ENCODE measurements at regions not wholly inside any gene's neighbourhood (a gene's known extent, or its start where the extent isn't known, plus 50 kb on each side); places are given as distances from the start of the nearest gene placed in this dataset.

DNA sequence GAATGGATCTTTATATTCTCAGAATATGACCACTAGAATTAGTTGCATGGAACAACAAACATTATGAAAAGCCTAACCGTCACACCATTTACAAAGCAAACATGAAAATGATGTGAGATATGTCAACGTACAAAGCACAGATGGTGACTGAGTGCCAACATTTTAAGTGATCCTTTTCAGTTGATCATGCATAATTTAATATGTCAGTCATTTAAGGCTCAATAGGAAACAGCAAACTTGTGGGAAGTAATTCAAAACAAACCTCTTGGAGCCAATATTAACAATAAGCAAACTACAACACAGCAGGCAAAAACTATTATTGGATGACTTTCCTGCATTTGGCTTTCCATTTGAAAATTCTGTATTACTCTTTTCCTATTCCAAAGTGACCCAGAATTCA lies 277.6 kb downstream of the SLITRK6 start:
- no peaks in the 10 kb centered on the region for H3K36me3 ChIP-seq (ENCODE audit: control insufficient read depth, low read length)
- H3K4me1 ChIP-seq (ENCODE audit: control insufficient read depth, low read length) = no peaks in the 10 kb centered on the region
- TF ChIP-seq CTCF (IDR thresholded peaks at IDR 0.05; ENCODE audit: low read depth, low read length, poor library complexity, severe bottlenecking) (no peak), EZH2phosphoT487 (IDR thresholded peaks at IDR 0.05; ENCODE audit: borderline replicate concordance, low read length) (no peak)
- no peaks in the 10 kb centered on the region for H3K27me3 ChIP-seq (ENCODE audit: control insufficient read depth, low read length)
- H3F3A ChIP-seq (ENCODE audit: control insufficient read depth, insufficient read depth) = no peaks in the 10 kb centered on the region
- H4K20me1 ChIP-seq (ENCODE audit: control insufficient read depth, insufficient read depth, low read depth, low read length) = no peaks in the 10 kb centered on the region
- H3K9me2 ChIP-seq (replicated peaks; ENCODE audit: control insufficient read depth, low read length) = no peaks in the 10 kb centered on the region
- no peak overlapping the region for H3K27ac ChIP-seq (ENCODE audit: low read depth, low read length)
- no peaks in the 10 kb centered on the region for H3K79me2 ChIP-seq (ENCODE audit: control insufficient read depth, low read length)
- H3K4me3 ChIP-seq (ENCODE audit: low read length) = no peak overlapping the region
- H3K9me3 ChIP-seq (ENCODE audit: control insufficient read depth, insufficient read depth, low read length) = no peaks in the 10 kb centered on the region
- no peak overlapping the region for H3K4me2 ChIP-seq (ENCODE audit: low read length)

DNA sequence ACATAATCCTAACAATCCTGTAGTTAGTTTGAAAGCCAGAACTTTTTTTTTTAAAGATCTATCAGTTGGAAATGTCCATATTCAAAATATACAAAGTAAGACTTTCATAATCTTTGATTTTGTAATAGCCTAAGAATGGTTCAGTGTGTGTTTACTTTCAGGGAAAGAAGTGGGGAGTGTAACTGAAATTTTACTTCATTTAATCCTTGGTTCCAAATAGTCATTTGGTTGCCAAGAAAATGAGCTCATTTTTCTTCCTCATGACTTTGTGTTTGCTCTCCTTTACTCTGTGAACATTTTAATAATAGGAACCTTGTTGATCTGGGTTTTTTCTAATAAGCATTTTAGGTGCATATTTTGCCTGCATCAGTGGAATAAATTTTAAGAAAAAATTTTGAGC lies 278.8 kb downstream of the SLITRK6 start:
- no peak overlapping the region for H3K4me3 ChIP-seq (ENCODE audit: low read length)
- H3K27me3 ChIP-seq (ENCODE audit: control insufficient read depth, low read length) = no peaks in the 10 kb centered on the region
- no peaks in the 10 kb centered on the region for H3K9me3 ChIP-seq (ENCODE audit: control insufficient read depth, insufficient read depth, low read length)
- no peaks in the 10 kb centered on the region for H3K36me3 ChIP-seq (ENCODE audit: control insufficient read depth, low read length)
- no peaks in the 10 kb centered on the region for H3F3A ChIP-seq (ENCODE audit: control insufficient read depth, insufficient read depth)
- no peak overlapping the region for H3K4me2 ChIP-seq (ENCODE audit: low read length)
- no peaks in the 10 kb centered on the region for H3K9me2 ChIP-seq (replicated peaks; ENCODE audit: control insufficient read depth, low read length)
- no peaks in the 10 kb centered on the region for H3K4me1 ChIP-seq (ENCODE audit: control insufficient read depth, low read length)
- H3K79me2 ChIP-seq (ENCODE audit: control insufficient read depth, low read length) = no peaks in the 10 kb centered on the region
- TF ChIP-seq EZH2phosphoT487 (IDR thresholded peaks at IDR 0.05; ENCODE audit: borderline replicate concordance, low read length) = no peak
- no peak for TF ChIP-seq CTCF (IDR thresholded peaks at IDR 0.05; ENCODE audit: low read depth, low read length, poor library complexity, severe bottlenecking)
- no peak overlapping the region for H3K27ac ChIP-seq (ENCODE audit: low read depth, low read length)
- no peaks in the 10 kb centered on the region for H4K20me1 ChIP-seq (ENCODE audit: control insufficient read depth, insufficient read depth, low read depth, low read length)

DNA sequence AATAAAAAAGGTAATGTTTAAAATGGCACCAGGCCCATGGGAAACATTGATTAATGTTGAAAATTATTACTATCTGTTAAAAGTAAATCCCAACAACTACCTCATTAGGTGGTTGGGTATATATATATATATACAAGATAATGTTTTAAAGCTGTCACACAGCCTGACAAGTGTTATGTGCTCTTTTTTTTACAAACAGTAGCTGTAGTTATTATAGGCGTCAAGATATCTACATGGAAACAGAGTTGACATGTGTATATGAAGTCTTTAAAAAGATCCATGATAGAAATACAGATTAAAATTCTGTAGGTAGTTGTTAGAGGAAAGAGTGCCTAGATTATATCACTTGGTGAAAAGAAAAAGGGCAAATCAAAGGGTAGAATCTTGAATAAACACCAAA lies 279.9 kb downstream of the SLITRK6 start:
- Histone ChIP-seq H4K20me1 (ENCODE audit: control insufficient read depth, insufficient read depth, low read depth, low read length) (no peaks in the 10 kb centered on the region), H3K4me1 (ENCODE audit: control insufficient read depth, low read length) (no peaks in the 10 kb centered on the region), H3K4me3 (ENCODE audit: low read length) (no peak overlapping the region), H3K27me3 (ENCODE audit: control insufficient read depth, low read length) (no peaks in the 10 kb centered on the region), H3K36me3 (ENCODE audit: control insufficient read depth, low read length) (no peaks in the 10 kb centered on the region), H3F3A (ENCODE audit: control insufficient read depth, insufficient read depth) (no peaks in the 10 kb centered on the region), H3K79me2 (ENCODE audit: control insufficient read depth, low read length) (no peaks in the 10 kb centered on the region), H3K27ac (ENCODE audit: low read depth, low read length) (no peak overlapping the region), H3K9me3 (ENCODE audit: control insufficient read depth, insufficient read depth, low read length) (no peaks in the 10 kb centered on the region), H3K9me2 (replicated peaks; ENCODE audit: control insufficient read depth, low read length) (no peaks in the 10 kb centered on the region), H3K4me2 (ENCODE audit: low read length) (no peak overlapping the region)
- TF ChIP-seq EZH2phosphoT487 (IDR thresholded peaks at IDR 0.05; ENCODE audit: borderline replicate concordance, low read length) (no peak), CTCF (IDR thresholded peaks at IDR 0.05; ENCODE audit: low read depth, low read length, poor library complexity, severe bottlenecking) (no peak)

- Histone ChIP-seq H3K27me3 (ENCODE audit: control insufficient read depth, low read length) (no peaks in the 10 kb centered on the region), H3K9me3 (ENCODE audit: control insufficient read depth, insufficient read depth, low read length) (no peaks in the 10 kb centered on the region), H3K4me1 (ENCODE audit: control insufficient read depth, low read length) (no peaks in the 10 kb centered on the region), H3K79me2 (ENCODE audit: control insufficient read depth, low read length) (no peaks in the 10 kb centered on the region), H3F3A (ENCODE audit: control insufficient read depth, insufficient read depth) (no peaks in the 10 kb centered on the region), H4K20me1 (ENCODE audit: control insufficient read depth, insufficient read depth, low read depth, low read length) (no peaks in the 10 kb centered on the region), H3K36me3 (ENCODE audit: control insufficient read depth, low read length) (no peaks in the 10 kb centered on the region), H3K4me3 (ENCODE audit: low read length) (no peak overlapping the region), H3K9me2 (replicated peaks; ENCODE audit: control insufficient read depth, low read length) (no peaks in the 10 kb centered on the region), H3K27ac (ENCODE audit: low read depth, low read length) (no peak overlapping the region), H3K4me2 (ENCODE audit: low read length) (no peak overlapping the region)
- TF ChIP-seq CTCF (IDR thresholded peaks at IDR 0.05; ENCODE audit: low read depth, low read length, poor library complexity, severe bottlenecking) (no peak), EZH2phosphoT487 (IDR thresholded peaks at IDR 0.05; ENCODE audit: borderline replicate concordance, low read length) (no peak)
These were observed 286.8 kb downstream of the SLITRK6 start for GRCh38 chr13:85512421-85512820.

Data from DOHH2 (cell line).